K562 (cell line): ENCODE measurements at regions not wholly inside any gene's neighbourhood (a gene's known extent, or its start where the extent isn't known, plus 50 kb on each side); places are given as distances from the start of the nearest gene placed in this dataset.

Experiments
- ATAC-seq: fragments of 200-7000 bp; cut with Tn5 transposase; 3 replicates; pipeline ENCODE4 v1.9.1; 2020; ENCODE audit warnings: moderate library complexity
- BruUV-seq: library from RNA; stranded (reverse); fragments of 400-500 nt; replicated peaks from 2 replicates; lab custom pipeline; 2021; lab: Mats Ljungman, UMichigan
- CTCF ChIA-PET: fragments of 300-600 bp; formaldehyde crosslinking; extraction: SDS; loops from one replicate; lab custom pipeline; 2021; ENCODE audit warnings: low intra/inter-chr PET ratio; lab: Yijun Ruan, JAX
- POLR2A ChIA-PET: fragments of 300-600, 350-650 bp; sonication (Branson Sonifier 250); formaldehyde crosslinking; extraction: SDS; loops from one replicate; lab custom pipeline; 2021; ENCODE audit warnings: antibody characterized with exemption, inconsistent platforms; lab: Yijun Ruan, JAX
- DNase-seq, 4 experiments: peaks; one replicate each; pipeline versions ENCODE4 v3.0.0 to v3.0.0-alpha.2; 2011 to 2018; ENCODE audit warnings: low spot score in 3 of 4, mixed read lengths in 3 of 4; ENCODE audit errors: extremely low read depth in 1 of 4
- FAIRE-seq: peaks from 2 replicates; lab custom pipeline; 2011; peaks lifted over from hg19 to GRCh38; lab: Jason Lieb, UNC
- H2AFZ ChIP-seq: 2 replicates; pipeline ENCODE4 v1.6.0; 2011; ENCODE audit warnings: low read depth, low read length, control low read depth, inconsistent platforms
- H3K27ac ChIP-seq: fragments of 200-600 bp; 3 replicates; pipeline ENCODE4 v1.8.0; 2011; ENCODE audit warnings: low read depth, mild to moderate bottlenecking, control low read depth, inconsistent platforms, low read length, moderate library complexity, mixed read lengths; ENCODE audit errors: extremely low read depth
- H3K27me3 ChIP-seq, 2 experiments: fragments of 300-600 bp in 1 of 2; 2 replicates in 1 of 2; 3 replicates in 1 of 2; pipeline versions ENCODE4 v1.6.0 to v1.8.0; 2011; ENCODE audit warnings: inconsistent platforms in 2 of 2, low read length in 2 of 2, mild to moderate bottlenecking in 1 of 2, mixed read lengths in 1 of 2, moderate library complexity in 1 of 2; ENCODE audit not compliant: control insufficient read depth in 2 of 2, insufficient read depth in 2 of 2
- H3K36me3 ChIP-seq: fragments of 300-600 bp; 3 replicates; pipeline ENCODE4 v1.8.0; 2011; ENCODE audit warnings: mild to moderate bottlenecking, low read length, inconsistent platforms; ENCODE audit not compliant: control insufficient read depth, insufficient read depth
- H3K4me1 ChIP-seq, 2 experiments: fragments of 200-600 bp in 1 of 2; replicated peaks in 1 of 2; 2 replicates in 1 of 2; 3 replicates in 1 of 2; pipeline versions ENCODE4 v1.5.1 to v1.8.0; 2011; ENCODE audit warnings: inconsistent platforms in 2 of 2, low read length in 2 of 2, mild to moderate bottlenecking in 1 of 2, mixed read lengths in 1 of 2, moderate library complexity in 1 of 2; ENCODE audit not compliant: control insufficient read depth in 2 of 2, insufficient read depth in 2 of 2
- H3K4me2 ChIP-seq: 2 replicates; pipeline ENCODE4 v1.6.1; 2011; ENCODE audit warnings: low read length, control low read depth, inconsistent platforms, mixed read lengths; ENCODE audit not compliant: insufficient read depth
- H3K4me3 ChIP-seq: fragments of 200-600 bp; sonication (generic), shearing (Covaris generic); 2 replicates; pipeline ENCODE4 v1.5.1; 2016; ENCODE audit warnings: control low read depth, inconsistent platforms
- H3K79me2 ChIP-seq: fragments of 200-600 bp; 3 replicates; pipeline ENCODE4 v1.8.0; 2011; ENCODE audit warnings: low read length, inconsistent platforms; ENCODE audit not compliant: control insufficient read depth, insufficient read depth
- H3K9ac ChIP-seq, 2 experiments: 2 replicates each; pipeline versions ENCODE4 v1.6.0 to v1.6.1; 2011; ENCODE audit warnings: low read depth in 2 of 2, low read length in 2 of 2, control low read depth in 1 of 2, inconsistent platforms in 1 of 2, mild to moderate bottlenecking in 1 of 2, mixed read lengths in 1 of 2; ENCODE audit not compliant: insufficient read depth in 1 of 2
- H3K9me1 ChIP-seq: one replicate; pipeline ENCODE4 v1.6.0; 2011; ENCODE audit warnings: inconsistent platforms, mild to moderate bottlenecking, low read length, moderate library complexity; ENCODE audit not compliant: control insufficient read depth, insufficient read depth
- H3K9me3 ChIP-seq: replicated peaks from 2 replicates; pipeline ENCODE4 v1.5.1; 2011; ENCODE audit warnings: low read depth, low read length, inconsistent platforms; ENCODE audit not compliant: control insufficient read depth, insufficient read depth
- H4K20me1 ChIP-seq: replicated peaks from 2 replicates; pipeline ENCODE4 v1.6.1; 2011; ENCODE audit warnings: low read length, inconsistent platforms, mixed read lengths; ENCODE audit not compliant: control insufficient read depth, insufficient read depth
- ATF4 ChIP-seq: fragments of 450-650 bp; formaldehyde crosslinking; IDR thresholded peaks from 2 replicates; pipeline ENCODE4 v1.4.0; 2022; ENCODE audit warnings: mild to moderate bottlenecking, moderate library complexity
- CHD2 ChIP-seq: IDR thresholded peaks from 2 replicates; pipeline ENCODE4 v1.6.1; 2011; ENCODE audit warnings: low read depth, low read length
- CREB1 ChIP-seq, 2 experiments: sonication (generic) in 1 of 2; formaldehyde crosslinking in 1 of 2; IDR thresholded peaks; 2 replicates each; pipeline versions ENCODE4 v1.6.1 to v1.8.0; 2012 to 2022; ENCODE audit warnings: inconsistent platforms in 1 of 2, mild to moderate bottlenecking in 1 of 2, missing genetic modification reagents in 1 of 2, moderate library complexity in 1 of 2
- FIP1L1 ChIP-seq: fragments of 200-400 bp; formaldehyde crosslinking; IDR thresholded peaks from 2 replicates; pipeline ENCODE4 v1.6.1; 2018; ENCODE audit warnings: mild to moderate bottlenecking, low read depth, low read length; ENCODE audit not compliant: poor library complexity, severe bottlenecking
- FOXM1 ChIP-seq, 2 experiments: fragments of 450-650 bp in 1 of 2; sonication (generic) in 1 of 2; formaldehyde crosslinking in 1 of 2; IDR thresholded peaks; 2 replicates each; pipeline versions ENCODE4 v1.6.1 to v1.9.0; 2017 to 2022; ENCODE audit warnings: low read depth in 2 of 2, mild to moderate bottlenecking in 2 of 2, missing genetic modification reagents in 1 of 2, moderate library complexity in 1 of 2
- HDAC2 ChIP-seq: fragments of 450-650 bp; IDR thresholded peaks from 2 replicates; pipeline ENCODE4 v1.6.1; 2016; ENCODE audit warnings: mild to moderate bottlenecking
- HMGN3 ChIP-seq: IDR thresholded peaks from 2 replicates; pipeline ENCODE4 v1.6.1; 2011; ENCODE audit warnings: borderline replicate concordance, low read depth, mild to moderate bottlenecking, mixed read lengths, low read length; ENCODE audit not compliant: insufficient read length; ENCODE audit errors: extremely low read depth
- KLF13 ChIP-seq: fragments of 450-650 bp; IDR thresholded peaks from 2 replicates; pipeline ENCODE4 v1.6.1; 2016; ENCODE audit warnings: missing genetic modification characterization, low read depth, mild to moderate bottlenecking, missing compliant biosample characterization, moderate library complexity, borderline replicate concordance
- MAFK ChIP-seq: IDR thresholded peaks from 2 replicates; pipeline ENCODE4 v1.6.1; 2011; ENCODE audit warnings: low read length, improper control_type of control experiment
- MEIS2 ChIP-seq: fragments of 450-650 bp; IDR thresholded peaks from 2 replicates; pipeline ENCODE4 v1.6.1; 2014; ENCODE audit warnings: mild to moderate bottlenecking; ENCODE audit not compliant: partially characterized antibody
- MTA3 ChIP-seq: fragments of 450-650 bp; formaldehyde crosslinking; IDR thresholded peaks from 2 replicates; pipeline ENCODE4 v1.6.1; 2017; ENCODE audit warnings: mild to moderate bottlenecking, borderline replicate concordance
- NCOA4 ChIP-seq: fragments of 450-650 bp; IDR thresholded peaks from 2 replicates; pipeline ENCODE4 v1.6.1; 2018; ENCODE audit warnings: mild to moderate bottlenecking; ENCODE audit not compliant: partially characterized antibody
- NFYB ChIP-seq: IDR thresholded peaks from 2 replicates; pipeline ENCODE4 v1.6.1; 2011; ENCODE audit warnings: mild to moderate bottlenecking, moderate library complexity; ENCODE audit not compliant: insufficient read length; ENCODE audit errors: extremely low read depth
- RBM22 ChIP-seq: fragments of 200-400 bp; formaldehyde crosslinking; IDR thresholded peaks from 2 replicates; pipeline ENCODE4 v1.6.1; 2018; ENCODE audit warnings: low read length, low read depth; ENCODE audit not compliant: poor library complexity, severe bottlenecking
- SPI1 ChIP-seq: IDR thresholded peaks from 2 replicates; pipeline ENCODE4 v1.6.1; 2011; ENCODE audit warnings: low read depth, low read length, control low read depth, borderline replicate concordance
- ZBTB17 ChIP-seq: fragments of 450-650 bp; formaldehyde crosslinking; IDR thresholded peaks from 2 replicates; pipeline ENCODE4 v1.4.0; 2020; ENCODE audit warnings: mild to moderate bottlenecking
- ZBTB34 ChIP-seq: fragments of 250-450 bp; sonication (Bioruptor Pico); IDR thresholded peaks from 2 replicates; pipeline ENCODE4 v1.8.0; 2021; ENCODE audit warnings: mild to moderate bottlenecking, moderate library complexity
- ZNF263 ChIP-seq: sonication (generic); formaldehyde crosslinking; IDR thresholded peaks from 2 replicates; pipeline ENCODE4 v1.8.0; 2022; ENCODE audit warnings: mild to moderate bottlenecking, missing genetic modification reagents, borderline replicate concordance
- ZNF75A ChIP-seq: fragments of 450-650 bp; formaldehyde crosslinking; IDR thresholded peaks from 2 replicates; pipeline ENCODE4 v1.4.0; 2020; ENCODE audit warnings: mild to moderate bottlenecking
- WGBS: fragments of 100-300 bp; shearing (Covaris generic); methylation state at CpG from one replicate; pipeline ENCODE4 v1.1.6; 2016; ENCODE audit warnings: low coverage, mixed read lengths; ENCODE audit not compliant: insufficient coverage; ENCODE audit errors: missing lambda C conversion rate; 5-methylcytosine and 5-hydroxymethylcytosine counted together
- in situ Hi-C: fragments of 300-500 bp; cut with MboI; formaldehyde crosslinking; loops from 4 replicates; pipeline ENCODE4 v1.15.0; 2018; ENCODE audit warnings: inconsistent platforms, mixed read lengths
- intact Hi-C: fragments of 100-400 bp; cut with micrococcal nuclease; formaldehyde crosslinking; loops from 2 replicates; pipeline ENCODE4 v1.14.2; 2022

GRCh38 chr1:4150262-4150661, 250.2 kb upstream of the C1orf174 start (continued):
- TF ChIP-seq FOXM1 (IDR thresholded peaks at IDR 0.05; ENCODE audit: low read depth) (no peak), FOXM1 (CRISPR knock-in tag; IDR thresholded peaks at IDR 0.05; ENCODE audit: low read depth) (no peak), ZBTB17 (CRISPR knock-in tag) (no peak), HDAC2 (no peak), FIP1L1 (no peak), ZNF263 (CRISPR knock-in tag) (no peak), NFYB (no peak), HMGN3 (no peak), MTA3 (no peak)

GRCh38 chr1:4152266-4152665, 252.2 kb upstream of the C1orf174 start:
- no peak overlapping the region for H3K4me3 ChIP-seq
- FAIRE-seq (no peak), ATAC-seq (no peak), DNase-seq (no peak)
- H3K9me1 ChIP-seq, result no peaks in the 10 kb centered on the region
- ChIA-PET CTCF (no interaction called here), POLR2A (interaction anchor here (0.6 to 0.7 kb wide), 2 partner anchors 34 to 118 kb away, joined by 3 read pairs; no protein-coding TSS in a partner anchor)
- H3K9me3 ChIP-seq, result no peaks in the 10 kb centered on the region
- no peak overlapping the region for H2AFZ ChIP-seq
- no peaks in the 10 kb centered on the region for H3K36me3 ChIP-seq
- peaks cover 24 to 58% of the 10 kb centered on the region in 2 experiments; a peak in 4 of 5 replicates for H3K27me3 ChIP-seq
- in situ Hi-C loops (no loop called here), intact Hi-C loops (no loop called here)
- H3K9ac ChIP-seq, result no peak overlapping the region
- H4K20me1 ChIP-seq, result no peaks in the 10 kb centered on the region; the same call in 1 of the 2 replicates
- no peak overlapping the region for H3K4me2 ChIP-seq
- H3K79me2 ChIP-seq, result no peaks in the 10 kb centered on the region
- WGBS, result 1% methylated on average over 11 of the region's 11 CpGs
- H3K27ac ChIP-seq, result no peak overlapping the region
- BruUV-seq, result no TSS peak
- H3K4me1 ChIP-seq, result no peaks in the 10 kb centered on the region
- no peak for TF ChIP-seq RBM22
- TF ChIP-seq NCOA4, result no peak
- TF ChIP-seq ATF4 (CRISPR knock-in tag), result no peak
- TF ChIP-seq CHD2, result no peak
- no peak for TF ChIP-seq MEIS2
- TF ChIP-seq ZNF75A, result no peak
- TF ChIP-seq SPI1, result no peak
- TF ChIP-seq CREB1 (IDR thresholded peaks at IDR 0.05), result no peak
- no peak for TF ChIP-seq CREB1 (CRISPR knock-in tag; IDR thresholded peaks at IDR 0.05)
- no peak for TF ChIP-seq KLF13 (tag)
- no peak for TF ChIP-seq ZBTB34 (CRISPR knock-in tag)
- TF ChIP-seq MAFK, result no peak
